Activated CD4-positive, alpha-beta T cell treated with anti-CD3 and anti-CD28 coated beads for 36 hours (primary cell): ENCODE measurements at regions not wholly inside any gene's neighbourhood (a gene's known extent, or its start where the extent isn't known, plus 50 kb on each side); places are given as distances from the start of the nearest gene placed in this dataset.

Experiments used
- ATAC-seq: fragments of 200-7000 bp; cut with Tn5 transposase; one replicate; pipeline ENCODE4 v1.10.0; 2021; ENCODE audit warnings: mild to moderate bottlenecking, moderate library complexity
- CTCF ChIA-PET: fragments of 350-600 bp; sonication (Branson Sonifier 250); formaldehyde crosslinking; loops from one replicate; lab custom pipeline; 2021; ENCODE audit warnings: antibody characterized with exemption; lab: Charles Lee
- POLR2A ChIA-PET: fragments of 350-600 bp; sonication (Branson Sonifier 250); formaldehyde crosslinking; loops from one replicate; lab custom pipeline; 2021; ENCODE audit warnings: antibody characterized with exemption, inconsistent platforms; lab: Charles Lee
- DNase-seq: peaks from one replicate; pipeline ENCODE4 v3.0.0-alpha.2; 2020
- H3K27ac Mint-ChIP-seq: one replicate; pipeline ENCODE4 v1.8.0; 2021; ENCODE audit warnings: mixed read lengths
- H3K27me3 Mint-ChIP-seq: one replicate; pipeline ENCODE4 v1.8.0; 2021; ENCODE audit warnings: mixed read lengths
- H3K36me3 Mint-ChIP-seq: one replicate; pipeline ENCODE4 v1.8.0; 2021; ENCODE audit warnings: low read depth, mixed read lengths
- H3K4me1 Mint-ChIP-seq: one replicate; pipeline ENCODE4 v1.8.0; 2021; ENCODE audit warnings: mixed read lengths
- H3K4me3 Mint-ChIP-seq: one replicate; pipeline ENCODE4 v1.8.0; 2021; ENCODE audit warnings: mild to moderate bottlenecking, moderate library complexity, mixed read lengths
- H3K9me3 Mint-ChIP-seq: one replicate; pipeline ENCODE4 v1.8.0; 2021; ENCODE audit warnings: low read depth, mixed read lengths
- intact Hi-C, 2 experiments: fragments of 100-400 bp; cut with DNase I in 1 of 2; cut with micrococcal nuclease in 1 of 2; formaldehyde crosslinking; loops; one replicate each; pipeline versions ENCODE4 v1.14.2 to v1.15.1; 2022 to 2024; cut with DNase I, micrococcal nuclease

- no peaks in the 10 kb centered on the region for H3K4me1 Mint-ChIP-seq
- intact Hi-C loops = loop anchor here in 1 of 2 experiments (10.0 kb wide), 1 partner anchor 57 kb away; no protein-coding TSS in a partner anchor
- H3K27me3 Mint-ChIP-seq = no peaks in the 10 kb centered on the region
- H3K27ac Mint-ChIP-seq = no peak overlapping the region
- POLR2A ChIA-PET = no interaction called here
- H3K36me3 Mint-ChIP-seq = no peaks in the 10 kb centered on the region
- ATAC-seq (no peak), DNase-seq (no peak)
- H3K9me3 Mint-ChIP-seq = no peaks in the 10 kb centered on the region
- H3K4me3 Mint-ChIP-seq = no peak overlapping the region
- CTCF ChIA-PET = interaction anchor here (0.6 kb wide), 1 partner anchor 653 kb away, joined by 3 read pairs; no protein-coding TSS in a partner anchor
Measured at GRCh38 chr18:64331419-64331818, 182.5 kb upstream of the LINC00305 start.

- Mint-ChIP-seq H3K27ac (no peak overlapping the region), H3K9me3 (no peaks in the 10 kb centered on the region), H3K4me1 (no peaks in the 10 kb centered on the region), H3K27me3 (no peaks in the 10 kb centered on the region), H3K4me3 (no peak overlapping the region), H3K36me3 (no peaks in the 10 kb centered on the region)
- POLR2A ChIA-PET = no interaction called here
- intact Hi-C loops = loop anchor here in 1 of 2 experiments (10.0 kb wide), 1 partner anchor 56 kb away; no protein-coding TSS in a partner anchor
- CTCF ChIA-PET = interaction anchor here (0.6 kb wide), 1 partner anchor 653 kb away, joined by 3 read pairs; no protein-coding TSS in a partner anchor
- ATAC-seq (no peak), DNase-seq (no peak)
Measured at GRCh38 chr18:64330931-64331330, 182.0 kb upstream of the LINC00305 start.

- ChIA-PET CTCF (no interaction called here), POLR2A (no interaction called here)
- H3K27me3 Mint-ChIP-seq = no peaks in the 10 kb centered on the region
- no peak for ATAC-seq
- no peak overlapping the region for H3K4me3 Mint-ChIP-seq
- no peak for DNase-seq
- intact Hi-C loops = loop anchor here in 1 of 2 experiments (10.0 kb wide), 1 partner anchor 55 kb away; no protein-coding TSS in a partner anchor
- H3K36me3 Mint-ChIP-seq = no peaks in the 10 kb centered on the region
- H3K9me3 Mint-ChIP-seq = no peaks in the 10 kb centered on the region
- no peak overlapping the region for H3K27ac Mint-ChIP-seq
- H3K4me1 Mint-ChIP-seq = no peaks in the 10 kb centered on the region
Measured at GRCh38 chr18:64330161-64330560, 181.3 kb upstream of the LINC00305 start.

- ChIA-PET CTCF (no interaction called here), POLR2A (no interaction called here)
- H3K4me3 Mint-ChIP-seq = no peak overlapping the region
- H3K9me3 Mint-ChIP-seq = peaks cover 2% of the 10 kb centered on the region
- DNase-seq (no peak), ATAC-seq (no peak)
- H3K27me3 Mint-ChIP-seq = no peaks in the 10 kb centered on the region
- intact Hi-C loops = no loop called here
- no peaks in the 10 kb centered on the region for H3K36me3 Mint-ChIP-seq
- no peaks in the 10 kb centered on the region for H3K4me1 Mint-ChIP-seq
- H3K27ac Mint-ChIP-seq = no peak overlapping the region
Measured at GRCh38 chr18:64322189-64322588, 173.3 kb upstream of the LINC00305 start.

- ATAC-seq = no peak
Measured at GRCh38 chr18:64318547-64318946, 169.7 kb upstream of the LINC00305 start.

GRCh38 chr18:64311859-64312258, 163.0 kb upstream of the LINC00305 start:
- DNase-seq (no peak), ATAC-seq (no peak)
- ChIA-PET POLR2A (no interaction called here), CTCF (no interaction called here)
- intact Hi-C loops = no loop called here
- no peak overlapping the region for H3K4me3 Mint-ChIP-seq
- H3K4me1 Mint-ChIP-seq = no peaks in the 10 kb centered on the region
- no peak overlapping the region for H3K27ac Mint-ChIP-seq
- H3K27me3 Mint-ChIP-seq = no peaks in the 10 kb centered on the region
- H3K9me3 Mint-ChIP-seq = peaks cover 2% of the 10 kb centered on the region
- no peaks in the 10 kb centered on the region for H3K36me3 Mint-ChIP-seq

More at GRCh38 chr18:64318547-64318946, 169.7 kb upstream of the LINC00305 start:
- Mint-ChIP-seq H3K27me3 (no peaks in the 10 kb centered on the region), H3K36me3 (no peaks in the 10 kb centered on the region), H3K27ac (no peak overlapping the region), H3K9me3 (peaks cover 4% of the 10 kb centered on the region), H3K4me3 (no peak overlapping the region), H3K4me1 (no peaks in the 10 kb centered on the region)
- intact Hi-C loops = no loop called here
- CTCF ChIA-PET = no interaction called here
- POLR2A ChIA-PET = no interaction called here
- DNase-seq = no peak

- no peak overlapping the region for H3K27ac Mint-ChIP-seq
- H3K4me1 Mint-ChIP-seq = no peaks in the 10 kb centered on the region
- ChIA-PET CTCF (no interaction called here), POLR2A (no interaction called here)
- H3K36me3 Mint-ChIP-seq = no peaks in the 10 kb centered on the region
- DNase-seq (no peak), ATAC-seq (no peak)
- intact Hi-C loops = no loop called here
- no peaks in the 10 kb centered on the region for H3K9me3 Mint-ChIP-seq
- H3K27me3 Mint-ChIP-seq = no peaks in the 10 kb centered on the region
- no peak overlapping the region for H3K4me3 Mint-ChIP-seq
Measured at GRCh38 chr18:64295839-64296238, 147.0 kb upstream of the LINC00305 start.

- no peaks in the 10 kb centered on the region for H3K9me3 Mint-ChIP-seq
- no peaks in the 10 kb centered on the region for H3K27me3 Mint-ChIP-seq
- intact Hi-C loops = no loop called here
- H3K4me1 Mint-ChIP-seq = no peaks in the 10 kb centered on the region
- ATAC-seq = no peak
- H3K36me3 Mint-ChIP-seq = no peaks in the 10 kb centered on the region
- no peak overlapping the region for H3K27ac Mint-ChIP-seq
- no peak overlapping the region for H3K4me3 Mint-ChIP-seq
- CTCF ChIA-PET = no interaction called here
- no peak for DNase-seq
- POLR2A ChIA-PET = no interaction called here
Measured at GRCh38 chr18:64294967-64295366, 146.1 kb upstream of the LINC00305 start.

- intact Hi-C loops = no loop called here
- ChIA-PET POLR2A (no interaction called here), CTCF (no interaction called here)
- ATAC-seq (no peak), DNase-seq (no peak)
- no peaks in the 10 kb centered on the region for H3K4me1 Mint-ChIP-seq
- H3K36me3 Mint-ChIP-seq = no peaks in the 10 kb centered on the region
- H3K27me3 Mint-ChIP-seq = no peaks in the 10 kb centered on the region
- H3K9me3 Mint-ChIP-seq = peaks cover 2% of the 10 kb centered on the region
- H3K27ac Mint-ChIP-seq = no peak overlapping the region
- no peak overlapping the region for H3K4me3 Mint-ChIP-seq
Measured at GRCh38 chr18:64288432-64288831, 139.5 kb upstream of the LINC00305 start.

GRCh38 chr18:64287926-64288325, 139.0 kb upstream of the LINC00305 start:
- H3K4me3 Mint-ChIP-seq = no peak overlapping the region
- POLR2A ChIA-PET = no interaction called here
- CTCF ChIA-PET = no interaction called here
- DNase-seq (no peak), ATAC-seq (no peak)
- H3K36me3 Mint-ChIP-seq = no peaks in the 10 kb centered on the region
- no peaks in the 10 kb centered on the region for H3K27me3 Mint-ChIP-seq
- H3K4me1 Mint-ChIP-seq = no peaks in the 10 kb centered on the region
- peaks cover 2% of the 10 kb centered on the region for H3K9me3 Mint-ChIP-seq
- intact Hi-C loops = no loop called here
- no peak overlapping the region for H3K27ac Mint-ChIP-seq

- no peaks in the 10 kb centered on the region for H3K4me1 Mint-ChIP-seq
- ATAC-seq = no peak
- peaks cover 6% of the 10 kb centered on the region for H3K9me3 Mint-ChIP-seq
- ChIA-PET POLR2A (no interaction called here), CTCF (no interaction called here)
- H3K27ac Mint-ChIP-seq = no peak overlapping the region
- no peak for DNase-seq
- intact Hi-C loops = no loop called here
- no peaks in the 10 kb centered on the region for H3K27me3 Mint-ChIP-seq
- no peak overlapping the region for H3K4me3 Mint-ChIP-seq
- H3K36me3 Mint-ChIP-seq = no peaks in the 10 kb centered on the region
Measured at GRCh38 chr18:64283059-64283458, 134.2 kb upstream of the LINC00305 start.

GRCh38 chr18:64278026-64278425, 129.1 kb upstream of the LINC00305 start:
- Mint-ChIP-seq H3K4me1 (no peaks in the 10 kb centered on the region), H3K4me3 (no peak overlapping the region), H3K27ac (no peak overlapping the region), H3K9me3 (peaks cover 6% of the 10 kb centered on the region), H3K27me3 (no peaks in the 10 kb centered on the region), H3K36me3 (no peaks in the 10 kb centered on the region)
- intact Hi-C loops = loop anchor here in 1 of 2 experiments (10.0 kb wide), 1 partner anchor 57 kb away; no protein-coding TSS in a partner anchor
- ChIA-PET POLR2A (no interaction called here), CTCF (no interaction called here)
- no peak for DNase-seq
- no peak for ATAC-seq
